Cardiac muscle cell (in vitro differentiated cells and primary cell): ENCODE measurements at regions not wholly inside any gene's neighbourhood (a gene's known extent, or its start where the extent isn't known, plus 50 kb on each side); places are given as distances from the start of the nearest gene placed in this dataset.

ENCODE experiments used
- DNase-seq, 2 donors: peaks; one replicate each; pipeline versions ENCODE4 v3.0.0 to v3.0.0-alpha.2; 2010 to 2017; ENCODE audit warnings: low read depth in 1 of 2, low spot score in 1 of 2
- H3K27ac ChIP-seq: fragments of 200-600 bp; sonication (generic); 2 replicates; pipeline ENCODE4 v1.5.1; 2016
- H3K27me3 ChIP-seq: fragments of 200-600 bp; sonication (generic); 2 replicates; pipeline ENCODE4 v1.6.0; 2016; ENCODE audit warnings: control low read depth
- H3K36me3 ChIP-seq: fragments of 200-600 bp; sonication (generic); 2 replicates; pipeline ENCODE4 v1.5.1; 2016; ENCODE audit warnings: control low read depth
- H3K4me1 ChIP-seq: fragments of 200-600 bp; sonication (generic); 2 replicates; pipeline ENCODE4 v1.8.1; 2017; ENCODE audit warnings: low read depth, mild to moderate bottlenecking, mixed run types
- H3K4me3 ChIP-seq: fragments of 200-600 bp; sonication (generic); 2 replicates; pipeline ENCODE4 v1.5.1; 2016; ENCODE audit warnings: mild to moderate bottlenecking
- H3K9me3 ChIP-seq: fragments of 200-600 bp; sonication (generic); 2 replicates; pipeline ENCODE4 v1.5.1; 2017; ENCODE audit warnings: low read depth, mild to moderate bottlenecking, control low read depth
- CTCF ChIP-seq: IDR thresholded peaks from 2 replicates; pipeline ENCODE4 v1.5.1; 2012; ENCODE audit warnings: low read depth, mild to moderate bottlenecking, low read length

GRCh38 chr12:42010257-42010656, 134.4 kb downstream of the GXYLT1 start:
- no peak for TF ChIP-seq CTCF
- Histone ChIP-seq H3K36me3 (no peaks in the 10 kb centered on the region), H3K27me3 (no peaks in the 10 kb centered on the region), H3K27ac (no peak overlapping the region), H3K9me3 (no peaks in the 10 kb centered on the region), H3K4me3 (no peak overlapping the region), H3K4me1 (no peaks in the 10 kb centered on the region)
- DNase-seq, result no peak

- no peak for DNase-seq
- no peak for TF ChIP-seq CTCF
- Histone ChIP-seq H3K9me3 (no peaks in the 10 kb centered on the region), H3K4me1 (no peaks in the 10 kb centered on the region), H3K4me3 (no peak overlapping the region), H3K27me3 (no peaks in the 10 kb centered on the region), H3K27ac (no peak overlapping the region), H3K36me3 (no peaks in the 10 kb centered on the region)
Observed at GRCh38 chr12:42008996-42009395, 135.7 kb downstream of the GXYLT1 start.

- no peak for TF ChIP-seq CTCF
- Histone ChIP-seq H3K4me3 (no peak overlapping the region), H3K27me3 (no peaks in the 10 kb centered on the region), H3K36me3 (no peaks in the 10 kb centered on the region), H3K27ac (no peak overlapping the region), H3K4me1 (no peaks in the 10 kb centered on the region), H3K9me3 (no peaks in the 10 kb centered on the region)
- no peak for DNase-seq
Observed at GRCh38 chr12:42003031-42003430, 141.6 kb downstream of the GXYLT1 start.

- H3K9me3 ChIP-seq, result no peaks in the 10 kb centered on the region
- H3K27ac ChIP-seq, result no peak overlapping the region
- DNase-seq, result no peak
- H3K27me3 ChIP-seq, result no peaks in the 10 kb centered on the region
- H3K4me1 ChIP-seq, result no peaks in the 10 kb centered on the region
- no peaks in the 10 kb centered on the region for H3K36me3 ChIP-seq
- no peak overlapping the region for H3K4me3 ChIP-seq
- TF ChIP-seq CTCF, result no peak
Observed at GRCh38 chr12:42002563-42002962, 142.1 kb downstream of the GXYLT1 start.

GRCh38 chr12:41998436-41998835, 146.2 kb downstream of the GXYLT1 start:
- H3K36me3 ChIP-seq, result no peaks in the 10 kb centered on the region
- no peaks in the 10 kb centered on the region for H3K27me3 ChIP-seq
- no peak for DNase-seq
- H3K4me3 ChIP-seq, result no peak overlapping the region
- no peaks in the 10 kb centered on the region for H3K4me1 ChIP-seq
- no peak for TF ChIP-seq CTCF
- H3K9me3 ChIP-seq, result no peaks in the 10 kb centered on the region
- no peak overlapping the region for H3K27ac ChIP-seq

- H3K27me3 ChIP-seq, result no peaks in the 10 kb centered on the region
- no peaks in the 10 kb centered on the region for H3K9me3 ChIP-seq
- no peak for TF ChIP-seq CTCF
- no peaks in the 10 kb centered on the region for H3K4me1 ChIP-seq
- no peak overlapping the region for H3K27ac ChIP-seq
- H3K36me3 ChIP-seq, result no peaks in the 10 kb centered on the region
- H3K4me3 ChIP-seq, result no peak overlapping the region
- no peak for DNase-seq
Observed at GRCh38 chr12:41993283-41993682, 151.4 kb downstream of the GXYLT1 start.
